NCI-H82 (cell line): ENCODE measurements at regions not wholly inside any gene's neighbourhood (a gene's known extent, or its start where the extent isn't known, plus 50 kb on each side); places are given as distances from the start of the nearest gene placed in this dataset.

ENCODE experiments used
- DNase-seq: peaks from one replicate; lab custom pipeline; 2025; lab: John Stamatoyannopoulos, UW

DNA sequence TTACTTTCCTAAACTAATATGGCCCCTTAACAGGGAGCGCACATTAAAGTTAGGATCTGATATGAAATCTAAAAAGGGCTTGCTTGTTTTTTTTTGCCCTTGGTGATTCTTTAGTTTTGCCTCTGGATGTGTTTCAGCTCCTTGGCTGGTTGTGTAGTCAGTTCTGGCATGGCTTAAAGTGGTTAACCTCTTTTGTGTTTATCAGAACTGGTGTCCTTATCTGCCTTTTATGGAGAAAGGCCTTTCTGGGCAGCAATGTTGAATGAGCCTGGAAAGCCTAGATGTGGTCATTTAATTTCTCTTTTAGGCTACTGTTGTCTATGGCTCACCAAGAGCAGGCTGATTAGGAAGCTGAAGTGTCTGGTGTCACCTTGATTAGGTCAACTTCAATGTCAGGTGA lies 254.5 kb upstream of the ROPN1 start:
- no peak for DNase-seq

DNA sequence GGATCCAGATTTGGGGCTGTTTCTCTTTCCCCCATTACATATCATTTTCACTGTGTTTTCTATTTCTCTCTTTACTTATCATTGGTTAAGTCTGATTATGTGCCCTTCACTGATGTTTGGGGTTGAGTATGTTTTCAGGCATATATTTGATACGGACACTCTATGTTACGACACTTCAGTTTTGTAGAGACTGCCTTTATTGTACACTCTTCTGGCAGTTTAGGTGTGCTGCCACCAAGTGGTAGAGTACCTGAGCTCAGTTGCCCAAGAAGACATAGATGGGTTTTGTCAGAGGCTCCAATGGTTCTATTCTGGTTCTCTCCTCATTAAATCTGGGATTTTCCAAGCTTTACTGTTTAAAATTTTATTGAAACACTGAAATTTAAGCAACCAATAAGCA lies 255.0 kb upstream of the ROPN1 start:
- DNase-seq = peak; percentile 71

DNA sequence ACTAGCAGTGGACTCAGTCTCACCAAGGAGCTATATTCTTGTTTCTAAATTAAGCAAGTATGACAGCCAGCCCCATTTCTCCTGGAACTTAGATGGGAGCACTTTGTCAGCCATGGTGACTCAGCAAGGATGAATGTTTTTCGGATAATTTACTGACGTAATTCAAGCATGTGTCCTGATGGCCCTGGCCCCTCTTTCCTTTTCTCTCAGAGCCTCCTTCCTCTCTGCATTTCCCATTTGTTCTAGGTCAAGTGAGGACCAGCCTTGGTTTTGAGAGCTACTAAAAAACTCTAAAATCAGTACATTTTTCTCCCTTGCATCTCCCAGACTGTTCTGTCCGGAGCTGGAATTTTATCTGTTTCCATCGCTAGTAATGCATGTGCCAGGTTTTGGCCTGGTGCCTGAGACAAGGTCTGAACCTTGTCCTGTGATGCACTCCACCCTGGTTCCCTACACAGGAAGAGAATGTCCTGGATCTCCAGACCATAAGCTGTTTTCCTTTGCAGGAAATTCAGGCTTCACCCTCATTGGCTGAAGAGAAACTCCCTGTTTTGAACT lies 256.6 kb upstream of the ROPN1 start:
- DNase-seq = no peak

DNA sequence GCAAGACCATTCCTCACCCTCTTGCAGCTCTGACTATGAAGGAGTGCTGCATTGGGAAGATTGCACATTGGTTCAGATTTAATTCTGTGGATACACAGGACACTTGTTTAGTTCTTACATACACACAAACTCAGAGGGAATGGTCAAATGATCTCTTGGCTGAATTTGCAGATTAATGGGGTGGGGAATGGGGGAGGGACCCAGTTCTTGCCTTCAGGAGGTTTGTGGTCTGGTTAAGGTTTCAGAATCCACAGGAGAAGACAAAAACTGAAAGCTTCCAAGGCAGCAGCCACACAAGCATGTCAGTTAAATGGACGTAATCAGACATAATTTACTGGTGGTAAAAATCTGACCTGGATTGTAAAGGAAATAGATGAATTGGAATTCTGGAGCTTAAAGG lies 257.1 kb upstream of the ROPN1 start:
- no peak for DNase-seq

DNA sequence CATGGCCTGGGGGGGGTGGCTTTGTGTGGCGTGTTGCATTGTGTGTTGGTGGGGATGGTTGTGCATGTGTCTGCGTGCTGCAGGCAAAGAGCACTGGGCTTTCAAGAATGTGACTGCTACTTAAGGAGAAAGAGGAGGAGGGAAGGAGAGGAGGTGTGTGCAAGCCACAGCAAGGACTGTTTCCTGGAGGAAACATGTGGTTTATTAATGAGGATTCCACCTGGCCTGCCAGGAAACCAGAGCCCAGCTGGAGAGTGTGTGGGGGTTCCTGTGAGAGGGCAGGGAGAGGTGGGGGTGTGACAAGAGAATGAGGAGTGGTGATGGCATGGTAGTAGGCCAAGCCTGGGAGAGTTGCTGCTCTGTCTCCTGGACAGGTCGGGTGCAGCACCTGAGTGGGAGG lies 258.1 kb upstream of the ROPN1 start:
- no peak for DNase-seq

DNA sequence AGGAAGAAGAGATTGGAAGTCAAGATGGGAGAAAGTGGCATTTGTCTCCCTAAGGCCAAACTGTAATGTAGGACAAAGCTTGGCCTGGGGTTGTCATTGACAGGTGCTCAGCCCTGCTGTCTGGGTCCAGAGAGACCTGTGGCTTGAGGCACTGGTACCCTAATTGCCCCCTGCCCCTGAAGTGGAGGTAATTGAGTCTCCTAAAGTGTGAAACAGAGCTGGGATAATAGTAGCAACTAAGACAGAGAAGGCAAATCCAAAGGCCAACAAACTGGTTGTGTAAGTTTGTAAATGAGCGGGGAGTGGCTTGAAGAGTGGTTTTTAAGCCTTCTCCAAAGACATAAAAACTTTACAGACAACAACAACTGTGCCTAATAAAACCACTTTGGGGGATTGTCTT lies 264.2 kb upstream of the ROPN1 start:
- no peak for DNase-seq

DNA sequence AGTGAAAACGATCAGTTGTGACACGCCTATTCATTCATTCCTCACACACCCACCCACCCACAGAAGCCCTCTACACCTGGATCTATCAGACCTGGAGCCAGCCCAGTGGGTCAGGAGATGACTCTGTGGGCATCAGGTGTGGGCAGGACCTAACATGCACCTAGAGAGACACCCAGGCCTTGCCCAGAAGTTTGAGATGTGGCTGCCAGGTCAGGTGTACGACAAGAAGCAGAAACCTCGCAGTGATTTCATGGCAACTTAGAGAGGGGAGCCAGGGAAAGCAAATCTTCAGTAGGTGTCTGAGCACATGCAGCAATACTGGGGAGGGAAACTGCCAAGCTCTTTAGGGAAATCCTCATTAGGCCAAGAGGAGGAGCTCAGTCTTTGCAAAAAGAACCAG lies 264.7 kb upstream of the ROPN1 start:
- no peak for DNase-seq

DNA sequence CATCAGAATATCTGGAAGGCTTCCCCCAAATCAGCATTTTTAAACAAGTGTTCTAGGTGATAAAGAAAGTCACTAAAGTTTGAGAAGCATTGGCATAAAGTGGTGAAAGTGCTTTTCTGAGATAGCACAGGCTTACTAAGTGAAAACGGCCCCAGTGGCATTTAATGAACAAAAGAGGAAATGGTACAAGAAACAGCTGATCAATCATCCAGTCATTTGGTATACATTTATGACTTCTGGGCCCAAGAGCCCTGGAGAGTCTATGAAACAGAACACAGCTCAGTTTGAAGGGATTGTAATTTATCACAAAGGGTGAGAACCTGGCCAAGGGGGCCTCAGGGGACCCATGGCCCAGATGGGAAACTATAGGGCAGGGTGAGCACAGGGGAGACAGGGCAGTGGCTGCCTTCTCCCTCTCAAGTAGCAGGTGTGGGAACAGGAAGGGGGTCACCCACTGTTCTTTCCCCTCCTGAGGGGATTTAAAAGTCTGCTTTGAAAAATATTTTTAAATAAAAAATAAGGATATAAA lies 265.5 kb upstream of the ROPN1 start:
- no peak for DNase-seq

DNA sequence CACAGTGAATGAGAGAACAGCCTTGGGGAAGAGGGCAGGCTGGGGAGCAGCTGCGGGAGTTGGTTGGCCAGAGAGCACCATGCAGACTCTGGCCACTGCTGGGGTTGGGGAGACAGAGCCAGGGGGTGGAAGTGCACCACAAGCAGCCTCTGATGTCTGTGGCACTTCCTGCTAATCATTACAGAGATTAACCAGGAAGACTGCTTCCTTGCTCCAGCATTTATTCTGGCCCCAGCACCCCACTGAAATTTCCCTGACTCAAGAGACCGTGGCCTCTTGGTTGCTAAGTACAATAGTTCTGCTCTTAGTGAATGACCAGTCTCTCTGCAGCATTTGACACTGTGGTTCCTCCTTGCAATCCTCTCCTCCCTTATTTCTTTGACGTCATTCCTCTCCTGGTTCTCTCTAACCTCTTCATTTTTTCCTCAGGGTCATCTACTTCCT lies 266.2 kb upstream of the ROPN1 start:
- no peak for DNase-seq

DNA sequence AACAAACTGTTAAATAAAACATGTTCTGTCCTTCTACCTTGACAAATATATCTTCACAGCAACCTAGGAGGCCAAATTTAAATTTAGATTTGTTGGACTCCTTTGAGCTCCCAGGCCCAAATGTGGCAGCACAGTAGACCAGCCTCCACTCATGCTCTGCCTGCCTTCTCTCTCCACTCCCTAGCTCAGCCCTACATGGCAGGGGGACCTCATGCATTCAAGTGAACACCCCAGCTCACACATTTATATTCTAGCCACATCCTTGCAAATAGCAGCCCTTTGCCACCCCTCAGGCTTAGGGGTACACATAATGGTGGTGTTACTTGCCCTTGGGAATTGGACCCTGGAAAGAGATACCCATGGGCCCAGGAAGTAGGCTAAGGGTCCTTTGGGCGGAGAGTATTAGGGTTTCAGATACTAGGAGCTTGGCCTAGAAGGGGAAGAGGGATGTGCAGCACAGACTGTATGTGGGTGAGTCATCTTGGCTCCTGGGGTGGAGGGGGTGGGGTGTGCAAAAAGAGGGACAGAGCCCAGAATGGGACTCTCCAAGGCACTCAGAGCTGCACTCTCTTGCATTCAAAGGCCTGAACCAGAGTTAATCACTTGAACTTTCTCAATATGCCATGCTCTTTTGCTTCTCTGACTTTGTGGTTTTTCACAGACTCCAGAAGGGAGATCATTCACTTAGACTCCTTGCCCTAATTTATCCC lies 268.4 kb upstream of the ROPN1 start:
- no peak for DNase-seq

DNA sequence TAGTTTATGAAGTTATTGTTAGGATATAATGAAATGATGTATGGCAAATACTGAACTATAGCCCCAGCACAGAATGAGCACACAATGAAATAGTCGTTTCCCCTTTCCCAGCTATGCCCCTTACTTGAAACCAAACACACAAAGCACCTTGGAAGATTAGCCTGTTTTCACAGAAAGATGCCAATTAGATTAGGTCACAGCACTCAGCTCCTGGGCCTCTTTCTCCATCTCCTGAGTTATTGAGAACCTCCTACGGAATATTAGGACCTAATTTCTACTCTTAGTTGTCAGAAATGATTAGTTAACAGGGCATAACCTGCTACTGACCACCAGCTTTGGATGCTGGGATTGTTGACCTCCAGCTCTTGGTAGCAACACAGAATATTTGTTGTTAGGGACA lies 269.4 kb upstream of the ROPN1 start:
- DNase-seq = peak; percentile 24

DNA sequence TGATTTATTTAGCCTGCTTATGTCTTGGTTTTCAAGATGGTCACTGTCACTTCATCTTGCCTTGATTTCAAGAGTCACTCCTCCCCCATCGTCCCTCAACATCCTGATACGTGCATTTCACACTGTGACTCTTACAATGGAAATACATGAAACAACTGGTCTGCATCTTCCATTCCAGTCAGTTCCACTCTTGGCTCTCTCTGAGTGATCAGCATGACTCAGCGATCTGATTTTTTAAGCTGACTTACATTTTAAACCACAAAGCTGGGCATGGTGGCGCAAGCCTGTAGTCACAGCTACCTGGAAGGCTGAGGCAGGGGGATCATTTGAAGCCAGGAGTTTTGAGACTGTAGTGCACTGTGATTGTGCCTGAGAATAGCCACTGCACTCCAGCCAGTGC lies 271.2 kb upstream of the ROPN1 start:
- DNase-seq = peak; percentile 37

DNA sequence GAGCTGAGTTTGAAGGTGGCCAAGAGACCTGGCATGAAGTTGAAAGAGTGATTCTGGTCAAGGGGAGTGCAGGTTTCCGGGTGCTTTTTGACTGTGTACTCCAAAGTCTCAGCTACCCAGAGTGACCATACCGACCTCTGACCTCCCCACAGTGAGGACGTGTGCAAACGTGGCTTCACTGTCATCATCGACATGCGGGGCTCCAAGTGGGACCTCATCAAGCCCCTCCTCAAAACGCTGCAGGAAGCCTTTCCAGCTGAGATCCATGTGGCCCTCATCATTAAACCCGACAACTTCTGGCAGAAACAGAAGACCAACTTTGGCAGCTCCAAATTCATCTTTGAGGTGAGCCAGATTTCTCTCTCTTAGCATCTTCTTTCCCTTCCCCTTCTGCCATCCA lies 272.4 kb upstream of the ROPN1 start:
- no peak for DNase-seq

DNA sequence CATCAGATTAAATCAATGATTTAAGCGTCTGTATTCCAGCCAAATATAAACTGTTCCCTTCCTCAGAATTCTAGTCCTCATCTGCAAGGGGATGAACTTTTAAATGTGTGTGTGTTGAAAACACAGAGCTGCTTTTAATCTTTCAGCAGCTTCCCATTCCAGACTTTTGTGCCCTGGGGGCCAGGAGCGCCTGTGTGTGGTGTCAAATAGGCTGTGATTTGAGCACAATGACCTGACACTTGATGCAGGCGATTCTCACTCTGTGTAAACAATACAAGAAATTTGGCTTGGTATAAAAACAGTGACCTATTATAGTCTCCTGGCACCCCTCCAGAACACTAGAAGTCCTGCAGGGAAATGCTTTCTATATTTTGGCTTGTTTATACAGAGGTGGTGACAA lies 274.6 kb upstream of the ROPN1 start:
- no peak for DNase-seq

DNA sequence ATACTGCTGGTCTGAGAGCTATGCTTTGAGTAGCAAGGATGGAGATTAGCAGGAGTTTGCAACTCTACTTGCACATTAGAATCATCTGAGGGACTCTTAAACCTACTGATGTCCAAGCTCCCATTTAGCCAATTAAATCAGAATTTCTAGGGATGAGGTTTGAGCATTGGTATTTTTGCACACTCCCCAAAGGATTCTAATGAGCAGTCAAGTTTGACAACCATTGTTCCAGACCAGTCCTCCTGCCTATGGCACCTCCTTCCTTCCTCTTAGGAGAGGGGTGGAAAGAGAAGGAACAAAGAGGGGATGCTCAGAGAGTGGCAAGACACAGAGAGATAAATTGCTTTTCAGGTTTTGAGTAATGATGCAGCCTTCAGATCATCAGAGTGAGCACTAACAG lies 275.5 kb upstream of the ROPN1 start:
- DNase-seq = no peak

DNA sequence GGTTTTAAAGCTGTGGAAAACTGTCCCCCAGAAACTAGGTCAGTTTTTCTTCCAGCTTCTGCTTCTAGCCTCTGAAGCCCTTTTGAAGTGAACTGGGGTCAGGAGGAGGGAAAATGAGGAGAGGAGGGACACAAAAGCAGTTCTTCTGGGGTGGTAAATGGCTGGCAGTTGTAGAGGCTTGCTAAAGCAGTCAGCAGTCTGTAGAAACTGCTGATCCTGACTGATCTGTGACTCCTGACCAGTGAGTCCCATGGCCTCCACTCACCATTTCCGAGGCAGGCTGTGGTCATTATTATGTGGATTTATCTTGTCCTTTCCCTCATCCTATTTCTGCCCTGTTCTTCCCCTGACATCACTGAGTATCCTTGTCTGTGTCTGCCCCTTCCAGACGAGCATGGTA lies 276.4 kb upstream of the ROPN1 start:
- DNase-seq = no peak

DNA sequence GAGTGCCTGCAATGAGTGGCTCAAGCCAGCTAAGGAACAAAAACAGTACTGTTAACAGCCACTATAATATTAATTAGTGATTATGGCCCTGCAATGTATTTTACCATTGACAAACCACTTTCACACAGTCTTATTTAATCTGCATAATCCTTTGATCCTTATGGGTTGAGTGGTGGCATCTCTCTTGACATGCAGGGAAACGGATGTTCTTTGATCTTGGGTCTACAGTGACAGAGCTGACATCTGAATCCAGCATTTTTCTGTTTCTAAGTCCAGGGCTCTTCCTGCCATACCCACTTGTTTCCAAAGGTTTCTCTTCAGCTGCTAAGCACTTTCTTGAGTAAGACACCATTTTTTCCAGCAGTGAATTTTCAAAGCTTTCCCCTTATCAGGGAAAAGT lies 277.7 kb upstream of the ROPN1 start:
- peak; percentile 86 for DNase-seq

DNA sequence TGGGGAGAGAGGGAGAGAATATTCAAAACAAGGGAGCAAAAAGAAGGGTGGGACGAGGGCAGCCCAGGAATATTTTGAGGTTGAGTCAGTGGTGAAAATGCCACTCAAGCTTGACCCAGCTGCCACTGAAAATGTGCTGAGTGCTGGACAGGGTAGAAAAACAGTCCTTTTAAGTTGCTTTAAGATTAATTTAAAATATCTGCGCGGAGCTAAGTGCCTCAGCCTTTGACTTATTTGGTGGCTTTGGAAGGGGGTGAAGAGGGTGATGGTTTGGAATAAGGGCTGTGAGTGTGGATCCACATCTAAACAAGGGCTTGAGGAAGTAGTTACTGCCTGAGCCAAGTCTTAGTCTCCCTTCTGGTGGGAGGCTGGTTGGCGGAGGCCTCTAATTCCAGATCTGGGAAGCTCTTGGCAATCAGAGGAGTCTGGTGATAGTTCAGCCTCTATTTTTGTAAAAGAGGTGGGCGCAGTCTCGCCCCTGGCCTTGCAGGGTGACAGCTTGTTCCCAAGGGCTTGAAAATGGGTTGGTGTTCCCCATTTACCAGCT lies 280.8 kb upstream of the ROPN1 start:
- no peak for DNase-seq

DNA sequence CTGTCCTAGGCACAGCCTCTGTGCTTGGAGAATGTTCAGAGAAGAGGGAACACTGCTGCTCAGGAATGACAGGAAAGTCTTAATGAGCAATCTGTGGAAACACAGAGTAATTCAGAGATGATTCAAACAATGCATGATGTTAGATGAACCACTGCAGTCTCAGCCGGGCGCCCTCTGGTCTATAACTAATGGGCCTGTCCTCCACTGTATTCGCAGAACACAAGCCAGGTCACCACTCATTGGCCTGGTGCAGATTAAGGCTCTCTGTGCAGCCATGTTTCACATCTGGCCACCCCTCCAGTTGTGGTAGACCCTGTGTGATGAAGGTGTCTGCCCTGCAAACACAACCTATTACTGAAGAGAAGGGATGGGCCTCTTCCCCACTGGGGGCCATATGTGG lies 281.7 kb upstream of the ROPN1 start:
- no peak for DNase-seq

DNA sequence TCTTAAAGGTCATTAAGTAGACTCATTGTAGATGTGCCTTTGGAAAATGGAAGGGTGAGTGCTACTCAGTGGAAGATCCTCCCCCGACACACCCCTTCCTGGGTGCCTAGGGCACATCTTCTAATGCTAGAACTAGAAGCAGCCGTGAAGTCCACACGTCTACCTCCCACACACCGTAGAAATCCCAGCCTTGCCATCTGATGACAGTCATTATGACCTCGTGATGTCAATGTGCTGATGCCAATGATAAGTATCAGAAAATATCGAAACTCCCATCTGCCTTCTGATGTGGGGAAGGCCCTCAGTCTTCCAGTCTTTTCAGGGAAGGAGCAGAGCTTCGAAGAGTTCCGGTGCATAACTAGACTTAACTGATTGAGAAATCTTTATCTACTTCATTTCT lies 282.1 kb upstream of the ROPN1 start:
- DNase-seq = no peak

DNA sequence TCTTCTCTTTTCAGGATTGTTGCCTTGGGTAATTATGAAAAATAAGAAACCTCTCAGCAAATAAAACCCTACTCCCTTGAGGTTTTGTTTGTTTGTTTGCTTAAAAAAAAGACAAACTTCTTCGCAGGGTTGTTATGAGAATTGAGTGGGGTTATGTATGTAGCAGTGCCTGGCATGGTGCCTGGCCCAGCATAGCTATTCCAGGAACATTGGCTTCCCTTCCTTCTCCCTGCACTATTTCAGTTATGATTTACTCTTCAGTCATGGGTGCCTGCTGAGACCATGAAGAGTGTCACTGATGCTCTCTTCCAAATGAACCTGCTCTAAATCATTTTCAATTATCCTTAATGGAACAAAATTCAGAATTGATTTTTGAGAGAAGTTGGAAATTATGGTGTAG lies 283.5 kb upstream of the ROPN1 start:
- DNase-seq = no peak

DNA sequence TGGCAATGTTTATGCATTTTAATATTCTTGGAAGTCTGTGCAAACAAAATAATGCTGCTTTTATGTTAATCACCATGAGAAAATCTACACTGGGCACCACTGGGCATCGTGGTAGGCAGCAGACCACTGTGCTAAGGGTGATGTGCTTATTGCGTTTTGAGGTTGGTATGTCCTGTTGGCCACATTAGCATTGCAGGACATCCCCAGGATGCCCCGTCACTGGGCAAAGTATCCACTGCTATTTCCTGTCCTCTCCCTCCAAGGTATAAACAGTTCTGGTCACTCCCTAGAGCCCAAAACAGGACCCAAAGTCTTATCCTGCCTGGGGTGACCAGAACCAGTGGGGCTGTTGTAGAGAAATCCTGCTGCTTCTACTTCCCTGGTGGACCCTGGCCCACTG lies 284.2 kb upstream of the ROPN1 start:
- DNase-seq = no peak

DNA sequence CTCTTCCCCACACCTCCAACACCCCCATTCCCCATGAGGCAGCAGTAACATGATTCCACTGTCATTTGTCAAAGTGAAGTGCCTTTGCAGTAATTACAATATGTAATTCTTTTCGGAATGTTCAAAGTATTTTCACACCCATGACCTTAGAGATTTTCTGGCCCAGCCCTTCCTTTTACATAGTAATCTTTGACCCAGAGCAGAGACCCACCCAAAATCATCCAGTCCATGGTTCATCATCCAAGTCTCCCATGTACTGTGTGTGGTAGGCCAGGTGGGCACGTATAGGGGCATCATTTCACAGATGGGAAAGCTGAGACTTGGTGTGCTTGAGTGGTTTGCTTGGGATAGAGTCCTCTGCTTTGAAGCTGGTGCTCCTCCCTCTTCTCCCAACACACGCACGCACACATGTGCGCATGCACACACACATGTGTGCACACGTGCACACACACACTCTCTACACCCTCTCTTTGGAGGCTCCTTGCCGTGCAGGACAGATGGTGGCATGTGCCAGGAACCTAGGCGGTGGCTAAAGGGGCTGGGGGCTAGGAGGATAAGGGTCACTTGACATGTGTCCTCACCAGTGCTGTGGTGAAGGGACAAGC lies 284.7 kb upstream of the ROPN1 start:
- no peak for DNase-seq
